Stimulated activated CD4-positive, alpha-beta T cell treated with anti-CD3 and anti-CD28 coated beads, Interleukin-2, amount 100 ng/mL, for 4 hours (primary cell): ENCODE measurements at regions not wholly inside any gene's neighbourhood (a gene's known extent, or its start where the extent isn't known, plus 50 kb on each side); places are given as distances from the start of the nearest gene placed in this dataset.

ENCODE experiments used
- DNase-seq: peaks from one replicate; pipeline ENCODE4 v3.0.0-alpha.2; 2020; ENCODE audit warnings: low read depth

DNA sequence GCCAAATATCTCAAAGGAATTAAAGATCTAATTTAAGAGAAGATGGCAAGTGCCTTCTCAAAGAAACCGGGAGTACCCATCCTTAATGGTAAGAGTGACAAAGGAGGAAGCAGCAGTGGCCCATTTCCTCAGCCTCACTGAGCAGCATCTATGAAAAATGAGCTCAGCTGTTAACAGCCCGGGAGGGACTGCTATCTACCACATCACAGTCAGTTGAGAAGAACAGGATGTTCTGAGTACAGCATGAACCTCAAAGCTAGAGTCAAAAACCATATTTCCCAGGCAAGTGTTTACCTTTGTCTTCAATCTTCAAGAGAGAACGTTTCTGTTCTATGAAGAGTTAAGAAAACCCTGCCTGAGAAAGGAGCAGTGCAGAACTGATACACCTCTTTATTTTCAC is 115.0 kb downstream of the BTG1 start:
- peak; percentile 31 for DNase-seq

- no peak for DNase-seq
Measured at GRCh38 chr12:92029902-92030586, 115.6 kb downstream of the BTG1 start.

GRCh38 chr12:92029136-92029535 is 116.5 kb downstream of the BTG1 start:
- no peak for DNase-seq

GRCh38 chr12:92028441-92028709 is 117.3 kb downstream of the BTG1 start:
- DNase-seq = no peak

DNA sequence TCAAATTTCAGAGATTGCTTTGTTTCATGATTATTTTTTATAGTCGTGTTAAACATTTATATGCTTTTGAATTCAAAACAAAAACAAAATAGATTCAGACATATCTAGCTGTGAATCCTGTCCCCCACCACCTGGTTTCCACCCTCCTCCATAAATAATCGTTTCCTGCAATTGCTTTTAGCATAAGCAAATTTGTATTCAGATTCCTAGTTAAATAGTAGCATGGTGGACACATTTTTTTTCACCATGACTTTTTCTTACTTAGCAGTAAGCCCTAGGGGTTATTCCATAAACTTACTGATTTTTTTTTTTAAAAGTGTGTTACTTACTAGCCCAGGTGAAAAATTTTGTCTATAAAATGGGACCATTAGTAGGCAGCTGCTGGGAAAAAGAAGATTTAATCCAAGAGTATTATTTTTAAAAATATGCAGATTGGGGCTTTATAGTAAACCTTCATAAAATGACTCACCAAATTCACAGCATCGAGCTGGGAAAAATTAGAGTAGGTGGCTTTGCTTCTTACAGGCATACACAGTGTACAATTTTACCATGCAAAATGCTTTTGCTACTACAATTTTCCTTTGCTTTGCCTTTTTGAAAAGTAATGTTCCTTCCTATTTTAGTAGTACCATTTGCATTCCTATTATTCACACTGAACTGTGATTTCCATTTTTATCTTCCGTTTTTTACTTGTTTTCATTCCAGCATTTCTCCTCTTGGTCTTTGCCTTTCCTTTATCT is 117.8 kb downstream of the BTG1 start:
- no peak for DNase-seq

GRCh38 chr12:92027243-92027642 is 118.4 kb downstream of the BTG1 start:
- no peak for DNase-seq

DNA sequence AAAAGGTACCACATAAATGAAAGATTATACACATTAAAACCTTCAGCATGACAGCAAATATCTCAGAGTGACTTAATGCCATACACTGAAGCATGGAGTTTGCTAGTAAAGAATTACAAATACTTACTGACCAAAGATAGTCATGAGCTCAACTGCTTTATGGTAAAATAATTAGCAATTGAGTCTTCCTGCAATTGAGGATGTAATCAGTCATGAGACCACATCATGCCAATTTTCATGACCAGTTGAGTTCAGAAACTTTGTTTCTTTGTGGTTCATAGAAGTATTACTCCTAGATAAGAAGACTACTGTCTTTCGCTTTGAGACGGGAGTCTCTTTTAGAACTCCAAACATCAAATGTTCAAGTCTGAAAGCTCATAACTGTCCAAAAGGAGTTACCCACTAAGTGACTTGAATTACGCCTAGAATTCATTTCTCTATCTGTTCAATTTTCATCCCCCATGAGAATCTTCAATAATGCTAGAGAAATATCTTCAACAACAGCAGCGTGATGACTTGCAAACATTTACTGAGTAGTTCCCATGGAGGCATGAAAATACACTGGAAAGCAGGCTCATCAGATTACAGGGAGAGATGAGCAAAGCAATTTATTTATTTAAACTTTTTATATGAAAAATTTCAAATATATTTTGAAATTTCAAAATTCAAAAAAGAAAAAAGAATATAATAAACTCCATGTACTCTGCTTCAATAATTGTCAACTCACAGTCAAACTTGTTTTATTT is 120.0 kb downstream of the BTG1 start:
- DNase-seq = no peak

- DNase-seq = no peak
Measured at GRCh38 chr12:92022093-92022492, 123.6 kb downstream of the BTG1 start.

DNA sequence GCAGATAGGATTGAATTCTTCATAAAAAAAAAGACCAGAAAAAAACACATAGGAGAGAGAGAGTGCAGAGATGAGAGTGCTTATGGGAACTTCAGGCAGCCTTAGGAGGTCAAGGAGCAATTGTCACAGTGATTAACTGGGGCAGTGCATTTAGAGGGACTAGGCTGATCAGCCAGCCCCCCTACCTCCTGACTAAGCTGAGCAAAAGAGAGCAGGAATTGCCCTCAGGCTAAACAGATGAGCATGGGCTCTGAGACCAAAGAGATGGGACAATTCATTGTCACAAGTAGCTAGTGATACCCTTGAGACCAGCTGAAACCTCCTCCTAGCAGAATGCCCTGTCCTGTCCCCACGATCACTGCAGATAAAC is 124.0 kb downstream of the BTG1 start:
- DNase-seq = no peak

DNA sequence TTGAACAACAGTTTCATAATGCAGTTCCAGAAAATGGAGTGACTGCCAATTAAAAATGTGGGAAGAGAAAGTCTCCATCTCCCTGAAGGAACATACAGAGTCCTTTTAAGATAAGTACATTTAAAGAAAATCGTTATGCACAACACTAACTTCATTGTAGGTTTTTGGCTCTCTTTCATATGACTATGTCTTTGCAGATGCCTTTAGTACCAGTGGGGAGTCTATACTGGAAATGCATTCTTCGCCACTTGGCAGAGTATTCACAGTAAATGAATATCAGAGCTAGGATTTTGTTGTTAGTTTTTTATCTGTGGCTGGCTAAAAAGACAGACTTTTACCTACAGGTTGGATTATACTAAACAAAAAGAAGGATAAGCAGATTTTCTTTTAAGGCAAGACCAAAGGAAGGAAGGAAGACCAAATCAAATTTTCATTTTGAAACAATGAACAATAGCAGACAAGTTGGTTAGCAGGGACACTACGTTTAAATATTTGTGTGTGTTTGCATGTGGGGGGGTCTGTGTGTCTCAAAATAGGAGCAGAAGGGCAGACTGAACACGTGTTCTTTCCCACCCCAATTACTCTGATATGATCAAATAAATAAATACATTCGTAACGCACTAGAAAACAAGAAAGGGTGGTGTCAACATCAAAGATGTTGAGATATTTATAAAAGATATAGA is 124.5 kb downstream of the BTG1 start:
- DNase-seq = no peak

- no peak for DNase-seq
Measured at GRCh38 chr12:92019491-92020277, 126.0 kb downstream of the BTG1 start.

- DNase-seq = no peak
Measured at GRCh38 chr12:92012691-92013090, 133.0 kb downstream of the BTG1 start.

DNA sequence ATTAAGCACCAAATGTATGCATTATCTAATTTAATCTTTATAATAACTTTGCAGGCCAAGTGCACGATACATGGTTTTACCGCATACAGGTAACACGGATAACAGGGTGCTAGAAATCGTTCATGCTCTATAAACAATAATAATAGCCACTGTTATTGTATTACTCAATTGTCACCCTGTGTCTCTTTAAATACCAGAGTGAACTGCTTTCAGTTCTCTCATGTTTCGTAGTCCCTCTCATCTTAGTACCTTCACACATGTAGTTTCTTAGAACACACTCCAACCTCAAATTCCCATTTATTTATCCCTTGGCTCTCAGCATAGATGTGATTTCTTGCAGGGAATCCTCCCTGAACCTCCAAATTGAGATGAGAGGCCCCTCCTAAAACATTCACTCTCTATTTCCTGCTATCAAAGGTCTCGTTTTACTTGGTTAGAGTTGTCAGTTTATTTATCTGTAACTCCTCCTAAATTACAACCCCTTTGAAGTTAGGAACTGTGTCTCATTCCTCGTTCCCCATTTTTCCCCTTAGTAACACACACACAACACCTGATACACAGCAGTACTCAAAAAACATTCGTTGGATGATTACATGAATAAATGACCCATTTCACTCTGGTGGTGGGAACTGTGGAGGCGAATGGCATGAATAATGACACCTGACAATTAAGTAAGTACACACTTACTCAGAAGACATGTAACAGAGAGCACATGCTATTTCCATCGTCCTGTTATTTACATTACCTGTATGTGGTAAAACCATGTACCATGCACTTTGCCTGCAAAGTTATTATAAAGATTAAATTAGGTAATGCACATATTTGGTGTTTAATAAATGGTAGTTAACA is 134.6 kb downstream of the BTG1 start:
- no peak for DNase-seq

DNA sequence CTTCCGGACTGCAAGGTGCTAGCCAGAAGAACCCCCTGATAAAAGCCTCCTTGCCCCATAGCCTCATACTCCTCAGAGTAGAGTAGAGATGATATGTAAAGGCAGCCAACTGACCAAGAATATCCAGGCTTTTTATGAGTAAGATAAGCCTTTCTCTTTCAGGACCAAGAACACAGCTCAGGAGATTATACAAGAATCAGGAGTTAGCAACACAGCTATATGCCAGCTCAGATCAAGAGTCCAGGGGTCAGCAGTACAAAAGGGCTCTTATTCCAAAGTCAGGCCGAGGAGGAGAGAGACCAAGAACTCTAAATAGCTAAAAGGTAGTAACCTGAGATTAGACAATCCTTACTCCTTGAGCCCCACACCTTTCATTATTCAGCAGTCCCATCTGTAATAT is 135.3 kb downstream of the BTG1 start:
- DNase-seq = no peak

DNA sequence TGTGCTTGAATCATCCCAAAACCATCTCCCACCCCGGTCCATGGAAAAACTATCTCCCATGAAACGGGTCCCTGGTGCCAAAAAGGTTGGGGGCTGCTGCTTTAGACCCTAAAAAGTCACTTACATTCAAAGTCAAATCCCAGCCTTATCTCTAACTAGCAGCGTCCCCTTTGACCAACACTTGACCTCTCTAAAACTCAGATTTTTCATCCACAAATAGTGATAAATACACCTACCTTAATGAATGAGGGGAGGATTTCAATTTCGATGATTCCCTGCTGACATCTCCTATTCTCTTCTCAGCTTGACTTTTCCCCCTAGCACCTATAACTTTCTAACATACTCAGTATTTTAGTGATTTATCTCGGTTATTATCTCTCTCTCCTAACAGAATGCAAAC is 137.3 kb downstream of the BTG1 start:
- no peak for DNase-seq

DNA sequence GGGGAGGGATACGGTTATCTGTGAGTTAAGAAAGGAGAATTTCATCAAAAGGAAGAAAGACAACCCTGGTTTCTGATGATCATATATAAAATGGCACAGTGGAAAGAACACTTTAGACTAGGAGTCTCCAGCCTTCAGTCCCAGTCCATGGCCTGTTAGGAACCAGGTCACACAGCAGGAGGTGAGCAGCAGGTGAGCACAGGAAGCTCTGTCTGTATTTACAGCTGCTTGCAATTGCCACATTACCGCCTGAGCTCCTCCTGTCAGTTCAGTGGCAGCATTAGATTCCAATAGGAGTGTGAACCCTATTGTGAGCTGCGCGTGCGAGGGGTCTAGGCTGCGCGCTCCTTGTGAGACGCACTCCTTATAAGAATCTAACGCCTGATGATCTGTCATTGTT is 137.9 kb downstream of the BTG1 start:
- DNase-seq = no peak

- DNase-seq = no peak
Measured at GRCh38 chr12:92003701-92004100, 141.9 kb downstream of the BTG1 start.

- DNase-seq = no peak
Measured at GRCh38 chr12:92002673-92003382, 142.8 kb downstream of the BTG1 start.

DNA sequence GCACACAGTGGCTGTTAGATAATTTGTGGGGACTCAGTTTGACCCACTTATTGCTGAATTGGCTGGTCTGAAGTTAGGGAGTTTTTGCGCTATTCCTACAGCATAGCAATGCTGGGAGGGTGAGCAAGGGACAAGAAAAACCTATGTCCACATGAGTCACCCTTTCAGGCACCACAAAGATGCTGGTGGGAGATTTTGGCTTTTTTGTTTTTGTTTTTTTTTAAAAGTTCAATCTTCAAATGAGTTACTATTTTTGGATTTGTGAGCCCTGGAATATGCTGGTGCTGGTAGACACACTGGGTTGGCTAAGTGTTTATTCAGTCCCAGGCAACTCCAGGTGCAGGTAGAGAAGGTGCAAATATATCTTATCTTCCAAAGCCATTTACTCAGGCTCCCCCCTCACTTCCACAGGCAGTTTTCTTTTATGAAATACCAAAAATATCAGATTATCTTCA is 143.4 kb downstream of the BTG1 start:
- DNase-seq = no peak

GRCh38 chr12:92000597-92000996 is 145.0 kb downstream of the BTG1 start:
- no peak for DNase-seq
